Posterior cingulate gyrus (tissue), 11 donors: ENCODE measurements at regions not wholly inside any gene's neighbourhood (a gene's known extent, or its start where the extent isn't known, plus 50 kb on each side); places are given as distances from the start of the nearest gene placed in this dataset.

Experiments
- DNase-seq, 10 donors: peaks; one replicate each; pipeline versions ENCODE4 v3.0.0 to v3.0.0-alpha.2; 2020 to 2021; ENCODE audit warnings: mixed read lengths in 3 of 10
- intact Hi-C: fragments of 100-400 bp; cut with DNase I; formaldehyde crosslinking; loops from one replicate; pipeline ENCODE4 v1.15.1; 2023

GRCh38 chr18:1968801-1969498 lies 602.4 kb downstream of the METTL4 start:
- intact Hi-C loops: no loop called here
- DNase-seq: no peak

- intact Hi-C loops: no loop called here
- DNase-seq: no peak
Observed at GRCh38 chr18:1976484-1976883, 594.8 kb downstream of the METTL4 start.

- intact Hi-C loops: no loop called here
- no peak for DNase-seq
Observed at GRCh38 chr18:1982056-1982455, 589.2 kb downstream of the METTL4 start.

GRCh38 chr18:1983746-1984515 lies 587.4 kb downstream of the METTL4 start:
- intact Hi-C loops: no loop called here
- no peak for DNase-seq

- DNase-seq: no peak
- intact Hi-C loops: no loop called here
Observed at GRCh38 chr18:1993866-1994265, 577.4 kb downstream of the METTL4 start.

- intact Hi-C loops: no loop called here
Observed at GRCh38 chr18:1994471-1994870, 576.8 kb downstream of the METTL4 start.

GRCh38 chr18:1995041-1995612 lies 576.2 kb downstream of the METTL4 start:
- intact Hi-C loops: no loop called here
- DNase-seq: no peak

More at GRCh38 chr18:1994471-1994870, 576.8 kb downstream of the METTL4 start:
- DNase-seq: no peak

- intact Hi-C loops: no loop called here
- no peak for DNase-seq
Observed at GRCh38 chr18:1998121-1998520, 573.2 kb downstream of the METTL4 start.

- DNase-seq: no peak
- intact Hi-C loops: no loop called here
Observed at GRCh38 chr18:1999387-1999786, 571.9 kb downstream of the METTL4 start.

GRCh38 chr18:2002151-2002550 lies 569.2 kb downstream of the METTL4 start:
- DNase-seq: no peak
- intact Hi-C loops: no loop called here

GRCh38 chr18:2002604-2003003 lies 568.7 kb downstream of the METTL4 start:
- DNase-seq: no peak
- intact Hi-C loops: no loop called here

- no peak for DNase-seq
- intact Hi-C loops: no loop called here
Observed at GRCh38 chr18:2009942-2010697, 561.2 kb downstream of the METTL4 start.

- intact Hi-C loops: no loop called here
- no peak for DNase-seq
Observed at GRCh38 chr18:2027016-2027415, 544.3 kb downstream of the METTL4 start.

- intact Hi-C loops: no loop called here
- DNase-seq: no peak
Observed at GRCh38 chr18:2027756-2028155, 543.5 kb downstream of the METTL4 start.

- no peak for DNase-seq
Observed at GRCh38 chr18:2028986-2029385, 542.3 kb downstream of the METTL4 start.

GRCh38 chr18:2030647-2031046 lies 540.7 kb downstream of the METTL4 start:
- intact Hi-C loops: no loop called here
- no peak for DNase-seq

More at GRCh38 chr18:2028986-2029385, 542.3 kb downstream of the METTL4 start:
- intact Hi-C loops: no loop called here

GRCh38 chr18:2032036-2032435 lies 539.3 kb downstream of the METTL4 start:
- DNase-seq: no peak
- intact Hi-C loops: no loop called here

GRCh38 chr18:2035056-2035455 lies 536.2 kb downstream of the METTL4 start:
- intact Hi-C loops: no loop called here
- DNase-seq: no peak

- intact Hi-C loops: no loop called here
- DNase-seq: no peak
Observed at GRCh38 chr18:2036086-2036485, 535.2 kb downstream of the METTL4 start.

- intact Hi-C loops: no loop called here
- no peak for DNase-seq
Observed at GRCh38 chr18:2040279-2040678, 531.0 kb downstream of the METTL4 start.

GRCh38 chr18:2049986-2050385 lies 521.3 kb downstream of the METTL4 start:
- no peak for DNase-seq
- intact Hi-C loops: no loop called here
